Mesendoderm (in vitro differentiated cells): ENCODE measurements at regions not wholly inside any gene's neighbourhood (a gene's known extent, or its start where the extent isn't known, plus 50 kb on each side); places are given as distances from the start of the nearest gene placed in this dataset.

Source experiments
- DNase-seq: peaks from one replicate; pipeline ENCODE4 v3.0.0; 2013
- H2AK5ac ChIP-seq: 2 replicates; pipeline ENCODE4 v1.6.1; 2013; ENCODE audit warnings: low read length, inconsistent platforms
- H2BK120ac ChIP-seq: 2 replicates; pipeline ENCODE4 v1.6.1; 2013; ENCODE audit warnings: low read depth, mild to moderate bottlenecking, low read length, moderate library complexity, mixed read lengths
- H2BK15ac ChIP-seq: replicated peaks from 2 replicates; pipeline ENCODE4 v1.6.1; 2013; ENCODE audit warnings: low read depth, mild to moderate bottlenecking, moderate library complexity
- H2BK5ac ChIP-seq: 2 replicates; pipeline ENCODE4 v1.6.1; 2013; ENCODE audit warnings: low read length, inconsistent platforms
- H3K18ac ChIP-seq: 2 replicates; pipeline ENCODE4 v1.6.1; 2013; ENCODE audit warnings: mild to moderate bottlenecking, low read length, mixed read lengths
- H3K23ac ChIP-seq: one replicate; pipeline ENCODE4 v1.6.1; 2013; ENCODE audit warnings: low read length
- H3K27ac ChIP-seq: 2 replicates; pipeline ENCODE4 v1.5.1; 2013; ENCODE audit warnings: low read depth, mild to moderate bottlenecking, inconsistent platforms, low read length, moderate library complexity
- H3K27me3 ChIP-seq: 2 replicates; pipeline ENCODE4 v1.6.1; 2013; ENCODE audit warnings: low read length, control low read depth, mild to moderate bottlenecking, inconsistent platforms; ENCODE audit not compliant: insufficient read depth, poor library complexity
- H3K36me3 ChIP-seq: 2 replicates; pipeline ENCODE4 v1.6.1; 2013; ENCODE audit warnings: low read length, inconsistent platforms; ENCODE audit not compliant: control insufficient read depth, insufficient read depth
- H3K4ac ChIP-seq: one replicate; pipeline ENCODE4 v1.6.1; 2013; ENCODE audit warnings: low read depth, mild to moderate bottlenecking, low read length, moderate library complexity
- H3K4me1 ChIP-seq: 2 replicates; pipeline ENCODE4 v1.6.1; 2013; ENCODE audit warnings: low read depth, low read length, inconsistent platforms; ENCODE audit not compliant: control insufficient read depth
- H3K4me2 ChIP-seq: 2 replicates; pipeline ENCODE4 v1.6.1; 2013; ENCODE audit warnings: low read length
- H3K4me3 ChIP-seq: 2 replicates; pipeline ENCODE4 v1.5.1; 2013; ENCODE audit warnings: mild to moderate bottlenecking, low read length
- H3K56ac ChIP-seq: one replicate; pipeline ENCODE4 v1.6.1; 2013; ENCODE audit warnings: low read length
- H3K79me1 ChIP-seq: 2 replicates; pipeline ENCODE4 v1.6.1; 2013; ENCODE audit warnings: low read length, inconsistent platforms
- H3K79me2 ChIP-seq: 2 replicates; pipeline ENCODE4 v1.6.1; 2013; ENCODE audit warnings: mild to moderate bottlenecking, low read length; ENCODE audit not compliant: control insufficient read depth, insufficient read depth
- H3K9ac ChIP-seq: 2 replicates; pipeline ENCODE4 v1.6.1; 2013; ENCODE audit warnings: low read length, inconsistent platforms
- H4K5ac ChIP-seq: one replicate; pipeline ENCODE4 v1.6.1; 2013; ENCODE audit warnings: low read length
- H4K8ac ChIP-seq: one replicate; pipeline ENCODE4 v1.6.1; 2013; ENCODE audit warnings: low read depth, mild to moderate bottlenecking, control low read depth, low read length, moderate library complexity
- WGBS: extraction: QIAGEN DNeasy Blood & Tissue Kit; methylation state at CpG from one replicate; pipeline ENCODE4 v1.1.7; 2013; ENCODE audit warnings: low lambda C conversion rate, missing lambda C conversion rate; ENCODE audit not compliant: insufficient coverage; ENCODE audit errors: extremely low coverage; 5-methylcytosine and 5-hydroxymethylcytosine counted together

GRCh38 chr11:36890841-36891240 is 292.8 kb upstream of the RAG2 start:
- Histone ChIP-seq H3K79me2 (no peaks in the 10 kb centered on the region), H3K4ac (no peak overlapping the region), H2BK5ac (no peak overlapping the region), H2AK5ac (no peak overlapping the region), H3K23ac (no peak overlapping the region), H2BK120ac (no peak overlapping the region), H3K9ac (no peak overlapping the region), H3K27ac (no peak overlapping the region), H3K27me3 (no peaks in the 10 kb centered on the region), H3K36me3 (no peaks in the 10 kb centered on the region), H3K4me2 (no peak overlapping the region), H4K8ac (no peak overlapping the region), H3K79me1 (no peaks in the 10 kb centered on the region), H3K4me3 (no peak overlapping the region), H3K18ac (no peak overlapping the region), H3K4me1 (no peaks in the 10 kb centered on the region), H4K5ac (no peak overlapping the region), H3K56ac (no peak overlapping the region), H2BK15ac (no peak overlapping the region)
- no peak for DNase-seq
- WGBS: no CpG with 5 or more reads among the region's 2 CpGs

- Histone ChIP-seq H3K18ac (no peak overlapping the region), H4K8ac (no peak overlapping the region), H3K79me2 (no peaks in the 10 kb centered on the region), H2BK5ac (no peak overlapping the region), H3K9ac (no peak overlapping the region), H3K36me3 (no peaks in the 10 kb centered on the region), H2AK5ac (no peak overlapping the region), H3K4me3 (no peak overlapping the region), H2BK120ac (no peak overlapping the region), H3K23ac (no peak overlapping the region), H2BK15ac (no peak overlapping the region), H3K4me1 (no peaks in the 10 kb centered on the region), H3K27me3 (no peaks in the 10 kb centered on the region), H4K5ac (no peak overlapping the region), H3K27ac (no peak overlapping the region), H3K79me1 (no peaks in the 10 kb centered on the region), H3K4me2 (no peak overlapping the region), H3K56ac (no peak overlapping the region), H3K4ac (no peak overlapping the region)
- no CpG with 5 or more reads among the region's 2 CpGs for WGBS
- no peak for DNase-seq
These were observed 292.2 kb upstream of the RAG2 start for GRCh38 chr11:36890121-36890679.

- no peak overlapping the region for H2BK120ac ChIP-seq
- WGBS: no CpG with 5 or more reads among the region's 3 CpGs
- no peak overlapping the region for H3K4me3 ChIP-seq
These were observed 287.1 kb upstream of the RAG2 start for GRCh38 chr11:36885154-36885553.

GRCh38 chr11:36878737-36879136 is 280.7 kb upstream of the RAG2 start:
- H3K9ac ChIP-seq: no peak overlapping the region
- DNase-seq: no peak
- H3K36me3 ChIP-seq: no peaks in the 10 kb centered on the region
- no peaks in the 10 kb centered on the region for H3K4me1 ChIP-seq
- H3K56ac ChIP-seq: no peak overlapping the region
- WGBS: no CpG with 5 or more reads among the region's 1 CpG
- H4K5ac ChIP-seq: no peak overlapping the region
- no peak overlapping the region for H2BK15ac ChIP-seq
- no peak overlapping the region for H3K4me3 ChIP-seq
- no peaks in the 10 kb centered on the region for H3K79me2 ChIP-seq
- H3K4me2 ChIP-seq: no peak overlapping the region
- H3K18ac ChIP-seq: no peak overlapping the region
- no peak overlapping the region for H3K4ac ChIP-seq
- no peak overlapping the region for H2BK5ac ChIP-seq
- no peak overlapping the region for H4K8ac ChIP-seq
- H3K27me3 ChIP-seq: no peaks in the 10 kb centered on the region
- H3K23ac ChIP-seq: no peak overlapping the region
- H3K79me1 ChIP-seq: no peaks in the 10 kb centered on the region
- H3K27ac ChIP-seq: no peak overlapping the region
- H2BK120ac ChIP-seq: no peak overlapping the region
- H2AK5ac ChIP-seq: no peak overlapping the region

More at GRCh38 chr11:36885154-36885553, 287.1 kb upstream of the RAG2 start:
- no peak overlapping the region for H2BK15ac ChIP-seq
- H3K4ac ChIP-seq: no peak overlapping the region
- no peak overlapping the region for H3K9ac ChIP-seq
- H3K27me3 ChIP-seq: no peaks in the 10 kb centered on the region
- H3K79me2 ChIP-seq: no peaks in the 10 kb centered on the region
- H3K79me1 ChIP-seq: no peaks in the 10 kb centered on the region
- H3K36me3 ChIP-seq: no peaks in the 10 kb centered on the region
- no peak overlapping the region for H4K8ac ChIP-seq
- no peak for DNase-seq
- H4K5ac ChIP-seq: no peak overlapping the region
- H3K23ac ChIP-seq: no peak overlapping the region
- no peak overlapping the region for H2BK5ac ChIP-seq
- H3K18ac ChIP-seq: no peak overlapping the region
- no peak overlapping the region for H3K56ac ChIP-seq
- H3K27ac ChIP-seq: no peak overlapping the region
- H3K4me1 ChIP-seq: no peaks in the 10 kb centered on the region
- H2AK5ac ChIP-seq: no peak overlapping the region
- no peak overlapping the region for H3K4me2 ChIP-seq

GRCh38 chr11:36877149-36877548 is 279.1 kb upstream of the RAG2 start:
- Histone ChIP-seq H3K79me1 (no peaks in the 10 kb centered on the region), H3K4ac (no peak overlapping the region), H3K4me1 (no peaks in the 10 kb centered on the region), H3K79me2 (no peaks in the 10 kb centered on the region), H3K23ac (no peak overlapping the region), H4K8ac (no peak overlapping the region), H3K9ac (no peak overlapping the region), H3K4me2 (no peak overlapping the region), H3K27ac (no peak overlapping the region), H3K27me3 (no peaks in the 10 kb centered on the region), H3K18ac (no peak overlapping the region), H2AK5ac (no peak overlapping the region), H2BK15ac (no peak overlapping the region), H2BK120ac (no peak overlapping the region), H3K56ac (no peak overlapping the region), H4K5ac (no peak overlapping the region), H3K4me3 (no peak overlapping the region), H3K36me3 (no peaks in the 10 kb centered on the region), H2BK5ac (no peak overlapping the region)
- DNase-seq: no peak

GRCh38 chr11:36876266-36876665 is 278.2 kb upstream of the RAG2 start:
- no peak overlapping the region for H2AK5ac ChIP-seq
- H3K79me2 ChIP-seq: no peaks in the 10 kb centered on the region
- no peak overlapping the region for H3K4me2 ChIP-seq

More at GRCh38 chr11:36876266-36876665, 278.2 kb upstream of the RAG2 start:
- Histone ChIP-seq H3K27me3 (no peaks in the 10 kb centered on the region), H2BK5ac (no peak overlapping the region), H2BK120ac (no peak overlapping the region), H3K18ac (no peak overlapping the region), H4K8ac (no peak overlapping the region), H3K36me3 (no peaks in the 10 kb centered on the region), H3K23ac (no peak overlapping the region), H3K9ac (no peak overlapping the region), H2BK15ac (no peak overlapping the region), H3K4me1 (no peaks in the 10 kb centered on the region), H3K56ac (no peak overlapping the region), H4K5ac (no peak overlapping the region), H3K4ac (no peak overlapping the region), H3K79me1 (no peaks in the 10 kb centered on the region), H3K4me3 (no peak overlapping the region), H3K27ac (no peak overlapping the region)
- WGBS: no CpG with 5 or more reads among the region's 1 CpG
- DNase-seq: no peak
